Trophoblast cell (in vitro differentiated cells and primary cell): ENCODE measurements at regions not wholly inside any gene's neighbourhood (a gene's known extent, or its start where the extent isn't known, plus 50 kb on each side); places are given as distances from the start of the nearest gene placed in this dataset.
"Not testable (repeated sequence)": the region's sequence is repeated elsewhere in the genome, so short reads cannot be mapped to it uniquely, and the experiment has no call there.

Experiments used
- DNase-seq, 2 donors: peaks; one replicate each; pipeline ENCODE4 v3.0.0-alpha.2; 2016
- H2AFZ ChIP-seq: 2 replicates; pipeline ENCODE4 v1.6.1; 2013; ENCODE audit warnings: low read length, moderate library complexity, mild to moderate bottlenecking; ENCODE audit not compliant: insufficient read depth, poor library complexity
- H2AK5ac ChIP-seq: 2 replicates; pipeline ENCODE4 v1.6.1; 2013; ENCODE audit warnings: mild to moderate bottlenecking, low read length
- H2BK120ac ChIP-seq: 2 replicates; pipeline ENCODE4 v1.6.1; 2013; ENCODE audit warnings: low read length, mild to moderate bottlenecking, moderate library complexity; ENCODE audit not compliant: insufficient read depth, poor library complexity
- H2BK12ac ChIP-seq: 2 replicates; pipeline ENCODE4 v1.6.1; 2013; ENCODE audit warnings: mild to moderate bottlenecking, low read length, moderate library complexity
- H2BK5ac ChIP-seq: 2 replicates; pipeline ENCODE4 v1.6.1; 2013; ENCODE audit warnings: low read length, low read depth, moderate library complexity, mild to moderate bottlenecking; ENCODE audit not compliant: poor library complexity
- H3K14ac ChIP-seq: 2 replicates; pipeline ENCODE4 v1.6.1; 2013; ENCODE audit warnings: mild to moderate bottlenecking, low read length
- H3K18ac ChIP-seq: 2 replicates; pipeline ENCODE4 v1.6.1; 2013; ENCODE audit warnings: mild to moderate bottlenecking, low read length
- H3K23ac ChIP-seq: 2 replicates; pipeline ENCODE4 v1.6.1; 2013; ENCODE audit warnings: low read length
- H3K27ac ChIP-seq: 2 replicates; pipeline ENCODE4 v1.5.1; 2013; ENCODE audit warnings: low read depth, mild to moderate bottlenecking, inconsistent platforms, low read length, moderate library complexity
- H3K27me3 ChIP-seq: 2 replicates; pipeline ENCODE4 v1.6.1; 2013; ENCODE audit warnings: inconsistent platforms, mild to moderate bottlenecking, low read length, moderate library complexity; ENCODE audit not compliant: insufficient read depth
- H3K36me3 ChIP-seq, 2 experiments: 1 replicate in 1 of 2; 2 replicates in 1 of 2; pipeline ENCODE4 v1.6.1; 2013; ENCODE audit warnings: low read length in 2 of 2, mild to moderate bottlenecking in 2 of 2, moderate library complexity in 1 of 2; ENCODE audit not compliant: insufficient read depth in 2 of 2, control insufficient read depth in 1 of 2
- H3K4ac ChIP-seq: 2 replicates; pipeline ENCODE4 v1.6.1; 2013; ENCODE audit warnings: low read depth, mild to moderate bottlenecking, low read length, moderate library complexity
- H3K4me1 ChIP-seq, 2 experiments: 1 replicate in 1 of 2; 2 replicates in 1 of 2; pipeline ENCODE4 v1.6.1; 2013; ENCODE audit warnings: low read length in 2 of 2, mild to moderate bottlenecking in 2 of 2, moderate library complexity in 1 of 2; ENCODE audit not compliant: insufficient read depth in 2 of 2, control insufficient read depth in 1 of 2
- H3K4me2 ChIP-seq: 2 replicates; pipeline ENCODE4 v1.6.1; 2013; ENCODE audit warnings: inconsistent platforms, mild to moderate bottlenecking, low read length, moderate library complexity
- H3K4me3 ChIP-seq: 2 replicates; pipeline ENCODE4 v1.5.1; 2013; ENCODE audit warnings: mild to moderate bottlenecking, low read depth, low read length, inconsistent platforms
- H3K79me1 ChIP-seq: one replicate; pipeline ENCODE4 v1.6.1; 2013; ENCODE audit warnings: low read length
- H3K79me2 ChIP-seq: 2 replicates; pipeline ENCODE4 v1.6.1; 2013; ENCODE audit warnings: low read length, mild to moderate bottlenecking; ENCODE audit not compliant: control insufficient read depth, insufficient read depth, poor library complexity
- H3K9ac ChIP-seq: 2 replicates; pipeline ENCODE4 v1.6.1; 2013; ENCODE audit warnings: mild to moderate bottlenecking, low read length
- H3K9me3 ChIP-seq: 2 replicates; pipeline ENCODE4 v1.6.1; 2013; ENCODE audit warnings: low read depth, mild to moderate bottlenecking, control low read depth, inconsistent platforms, low read length; ENCODE audit not compliant: insufficient read depth
- H4K12ac ChIP-seq: 2 replicates; pipeline ENCODE4 v1.6.1; 2013; ENCODE audit warnings: low read depth, mild to moderate bottlenecking, low read length, moderate library complexity
- H4K8ac ChIP-seq: 2 replicates; pipeline ENCODE4 v1.6.1; 2013; ENCODE audit warnings: low read depth, mild to moderate bottlenecking, low read length, moderate library complexity
- H4K91ac ChIP-seq: one replicate; pipeline ENCODE4 v1.6.1; 2013; ENCODE audit warnings: low read depth, mild to moderate bottlenecking, low read length, moderate library complexity
- WGBS: extraction: QIAGEN DNeasy Blood & Tissue Kit; methylation state at CpG from one replicate; pipeline ENCODE4 v1.1.7; 2013; ENCODE audit warnings: missing lambda C conversion rate; ENCODE audit not compliant: insufficient read length, insufficient coverage; ENCODE audit errors: extremely low coverage; 5-methylcytosine and 5-hydroxymethylcytosine counted together

DNA sequence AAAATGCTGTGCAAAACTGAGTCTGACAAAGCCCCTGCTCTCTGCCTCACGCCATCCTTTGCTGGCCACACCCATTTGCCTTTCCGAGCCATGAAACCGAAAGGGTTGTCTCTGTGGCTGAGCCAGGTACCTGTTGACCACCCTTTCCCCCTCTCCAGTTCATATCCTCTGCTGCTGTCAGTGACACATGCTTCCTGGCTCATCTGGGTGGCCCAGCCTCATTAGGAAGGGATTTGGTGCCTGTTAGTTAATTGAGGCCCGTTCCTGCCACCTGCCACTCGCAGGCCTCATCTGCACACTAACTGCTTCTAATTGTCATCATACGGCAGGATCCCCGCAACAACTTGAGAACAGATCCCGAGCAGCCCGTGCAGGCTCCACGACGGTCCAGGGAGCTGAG, 79.2 kb downstream of the OLIG1 start:
- Histone ChIP-seq H3K9ac (no peak overlapping the region), H3K4me2 (no peak overlapping the region), H2BK5ac (no peak overlapping the region), H4K8ac (no peak overlapping the region), H3K79me2 (no peaks in the 10 kb centered on the region), H2AFZ (no peak overlapping the region), H3K79me1 (no peaks in the 10 kb centered on the region), H3K9me3 (peaks cover 3% of the 10 kb centered on the region), H3K23ac (no peak overlapping the region), H3K36me3 (no peaks in the 10 kb centered on the region), H4K12ac (no peak overlapping the region), H2BK120ac (no peak overlapping the region), H3K4me1 (peaks cover 4 to 5% of the 10 kb centered on the region in 2 experiments), H2AK5ac (no peak overlapping the region), H3K4ac (no peak overlapping the region), H3K18ac (no peak overlapping the region), H4K91ac (no peak overlapping the region), H3K27ac (no peak overlapping the region), H3K14ac (no peak overlapping the region), H3K4me3 (no peak overlapping the region), H3K27me3 (no peaks in the 10 kb centered on the region), H2BK12ac (no peak overlapping the region)
- DNase-seq, result no peak
- WGBS, result no CpG with 5 or more reads among the region's 11 CpGs

DNA sequence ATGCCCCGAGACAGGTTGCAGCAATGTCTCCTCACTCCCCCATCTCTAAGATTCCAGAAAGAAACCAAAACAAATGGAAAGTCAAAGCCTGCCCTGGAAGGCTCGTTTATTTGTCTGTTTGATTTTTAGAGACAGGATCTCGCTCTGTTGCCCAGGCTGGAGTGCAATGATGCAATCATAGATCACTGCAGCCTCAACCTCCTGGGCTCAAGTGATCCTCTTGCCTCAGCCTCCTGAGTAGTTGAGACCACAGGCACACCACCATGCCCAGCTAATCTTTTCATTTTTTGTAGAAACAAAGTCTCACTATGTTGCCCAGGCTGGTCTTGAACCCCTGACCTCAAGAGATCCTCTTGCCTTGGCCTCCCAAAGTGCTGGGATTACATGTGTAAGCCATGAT, 78.8 kb upstream of the IFNAR2 start:
- not testable (repeated sequence) for H3K9me3 ChIP-seq, H2AK5ac ChIP-seq, H3K27me3 ChIP-seq, H3K4me3 ChIP-seq, H3K4me2 ChIP-seq, DNase-seq, H3K23ac ChIP-seq, H3K14ac ChIP-seq, H4K8ac ChIP-seq, H3K36me3 ChIP-seq, H2BK5ac ChIP-seq, H2BK120ac ChIP-seq, H2AFZ ChIP-seq, H3K27ac ChIP-seq, H3K4me1 ChIP-seq, H3K18ac ChIP-seq, H3K79me2 ChIP-seq, H4K12ac ChIP-seq, H3K79me1 ChIP-seq, H4K91ac ChIP-seq, H3K9ac ChIP-seq, H3K4ac ChIP-seq, H2BK12ac ChIP-seq
- no CpG with 5 or more reads among the region's 3 CpGs for WGBS

DNA sequence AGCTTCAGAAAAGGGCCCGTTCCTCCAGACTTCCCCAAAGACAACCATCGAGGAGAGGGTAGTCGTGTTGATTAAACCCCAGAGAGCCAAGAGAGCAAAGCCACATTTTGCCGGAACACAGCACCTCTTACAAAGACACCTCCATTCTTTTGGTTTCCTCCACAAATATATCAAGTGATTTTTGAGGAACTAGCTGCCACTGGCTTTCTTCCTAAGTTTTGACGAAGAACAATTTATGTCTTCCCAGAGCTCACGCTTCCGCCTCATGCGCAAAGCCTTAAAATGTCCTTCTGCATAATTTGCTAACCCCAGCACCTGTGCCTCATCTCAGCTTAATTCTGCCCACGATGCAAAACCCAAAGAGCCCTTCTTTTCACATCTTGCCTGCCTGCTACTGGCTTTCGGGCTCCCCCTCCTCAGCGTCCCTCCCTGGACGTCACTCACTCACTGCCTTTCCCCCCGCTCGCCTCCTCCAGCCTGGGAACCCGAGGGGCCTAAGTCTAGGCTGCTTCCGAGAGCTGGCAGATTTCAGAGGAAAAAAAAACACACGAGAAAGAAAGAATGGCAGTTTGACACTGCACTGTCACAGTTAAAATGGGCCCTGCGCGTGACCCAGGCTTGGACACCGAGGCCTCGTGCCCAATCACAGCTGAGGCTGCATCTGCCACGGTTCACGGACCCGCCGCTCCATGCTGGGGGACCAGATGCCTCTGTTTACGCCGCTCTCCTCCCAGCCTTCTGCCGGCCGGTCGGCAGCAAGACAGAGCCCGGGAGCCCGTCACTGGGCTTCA, 77.6 kb upstream of the IFNAR2 start:
- Histone ChIP-seq H3K4me1 (peaks cover 4 to 5% of the 10 kb centered on the region in 2 experiments), H3K79me2 (no peaks in the 10 kb centered on the region), H2AFZ (no peak overlapping the region), H4K91ac (no peak overlapping the region), H3K14ac (no peak overlapping the region), H2BK120ac (no peak overlapping the region), H2BK12ac (no peak overlapping the region), H4K8ac (no peak overlapping the region), H2AK5ac (no peak overlapping the region), H3K27me3 (no peaks in the 10 kb centered on the region), H3K79me1 (no peaks in the 10 kb centered on the region), H3K18ac (no peak overlapping the region), H3K4me3 (peak overlapping the region; percentile 28), H3K36me3 (no peaks in the 10 kb centered on the region), H4K12ac (no peak overlapping the region), H3K23ac (no peak overlapping the region), H2BK5ac (no peak overlapping the region), H3K9me3 (peaks cover 3% of the 10 kb centered on the region), H3K9ac (no peak overlapping the region), H3K27ac (no peak overlapping the region), H3K4ac (no peak overlapping the region), H3K4me2 (no peak overlapping the region)
- DNase-seq, result no peak
- WGBS, result no CpG with 5 or more reads among the region's 32 CpGs

DNA sequence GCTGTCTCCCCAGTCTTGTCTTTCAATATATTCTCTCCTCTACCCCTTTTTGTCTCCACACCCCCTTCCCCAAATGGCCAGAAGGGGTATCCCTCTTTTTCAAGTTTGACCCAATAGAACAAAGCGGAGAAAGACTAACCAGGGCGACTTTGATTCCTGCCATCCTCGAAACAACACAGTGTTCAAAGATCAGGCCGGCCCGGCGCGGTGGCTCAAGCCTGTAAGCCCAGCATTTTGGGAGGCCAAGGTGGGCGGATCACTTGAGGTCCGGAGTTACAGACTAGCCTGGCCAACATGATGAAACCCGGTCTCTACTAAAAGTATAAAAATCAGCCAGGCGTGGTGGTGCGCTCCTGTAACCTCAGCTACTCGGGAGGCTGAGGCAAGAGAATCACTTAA, 77.0 kb upstream of the IFNAR2 start:
- no CpG with 5 or more reads among the region's 13 CpGs for WGBS
- DNase-seq, result no peak

More for the DNA sequence above, 77.0 kb upstream of the IFNAR2 start:
- H3K14ac ChIP-seq, result no peak overlapping the region
- H2BK120ac ChIP-seq, result no peak overlapping the region
- no peak overlapping the region for H3K18ac ChIP-seq
- no peaks in the 10 kb centered on the region for H3K36me3 ChIP-seq
- H3K23ac ChIP-seq, result no peak overlapping the region
- H3K4me1 ChIP-seq, result peaks cover 4 to 5% of the 10 kb centered on the region in 2 experiments
- H3K27me3 ChIP-seq, result no peaks in the 10 kb centered on the region
- no peak overlapping the region for H3K27ac ChIP-seq
- H2BK5ac ChIP-seq, result no peak overlapping the region
- no peaks in the 10 kb centered on the region for H3K79me2 ChIP-seq
- no peak overlapping the region for H4K8ac ChIP-seq
- no peak overlapping the region for H2AFZ ChIP-seq
- no peak overlapping the region for H3K4me3 ChIP-seq
- H3K9me3 ChIP-seq, result peaks cover 3% of the 10 kb centered on the region
- no peak overlapping the region for H4K12ac ChIP-seq
- no peak overlapping the region for H3K9ac ChIP-seq
- H3K4ac ChIP-seq, result no peak overlapping the region
- no peak overlapping the region for H2AK5ac ChIP-seq
- H3K4me2 ChIP-seq, result no peak overlapping the region
- H2BK12ac ChIP-seq, result no peak overlapping the region
- no peak overlapping the region for H4K91ac ChIP-seq
- H3K79me1 ChIP-seq, result no peaks in the 10 kb centered on the region
